ENCODE measurements at regions not wholly inside any gene's neighbourhood (a gene's known extent, or its start where the extent isn't known, plus 50 kb on each side); places are given as distances from the start of the nearest gene placed in this dataset.

GRCh38 chr17:45580924-45581323 lies 90.4 kb upstream of the PLEKHM1 start:
- TF ChIP-seq CTCF (IDR thresholded peaks at IDR 0.05) = no peak
- no peak for TF ChIP-seq POLR2A (IDR thresholded peaks at IDR 0.05; ENCODE audit: low read depth)
- TF ChIP-seq POLR2AphosphoS5 (IDR thresholded peaks at IDR 0.05) = no peak
- no peak for TF ChIP-seq EP300 (IDR thresholded peaks at IDR 0.05)
